MG63 (cell line): ENCODE measurements at regions not wholly inside any gene's neighbourhood (a gene's known extent, or its start where the extent isn't known, plus 50 kb on each side); places are given as distances from the start of the nearest gene placed in this dataset.

Experiments
- DNase-seq: peaks from one replicate; pipeline ENCODE4 v3.0.0-alpha.2; 2020
- H3K27me3 ChIP-seq: fragments of 250-450 bp; sonication (Bioruptor Pico); 2 replicates; pipeline ENCODE4 v1.5.1; 2020; ENCODE audit warnings: mild to moderate bottlenecking, moderate library complexity
- H3K36me3 ChIP-seq: fragments of 250-450 bp; sonication (Bioruptor Pico); 2 replicates; pipeline ENCODE4 v1.5.1; 2020; ENCODE audit warnings: mild to moderate bottlenecking, moderate library complexity
- H3K4me3 ChIP-seq: fragments of 250-450 bp; sonication (Bioruptor Pico); 2 replicates; pipeline ENCODE4 v1.5.1; 2020; ENCODE audit warnings: mild to moderate bottlenecking, moderate library complexity
- H3K9me3 ChIP-seq: fragments of 250-450 bp; sonication (Bioruptor Pico); 2 replicates; pipeline ENCODE4 v1.5.1; 2020; ENCODE audit warnings: mild to moderate bottlenecking, moderate library complexity

DNA sequence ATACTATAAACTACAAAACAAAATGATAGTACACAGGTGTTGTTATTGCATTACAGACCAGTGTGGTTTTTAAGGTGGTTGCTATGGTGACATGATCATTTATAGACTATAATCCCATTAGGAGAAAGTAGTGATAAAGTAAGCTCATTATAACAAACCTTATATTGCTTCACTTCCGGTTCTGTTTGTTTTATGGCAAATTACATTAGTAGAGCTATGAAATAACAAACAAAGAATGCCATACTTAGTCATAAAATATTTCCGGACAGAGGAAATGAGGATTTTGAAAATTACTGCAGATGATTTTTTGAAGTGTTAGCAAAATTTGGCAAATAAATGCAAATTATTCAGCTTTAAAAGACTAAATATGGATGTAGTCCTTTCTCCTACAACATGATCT lies 640.4 kb upstream of the ARPP21 start:
- H3K36me3 ChIP-seq: no peaks in the 10 kb centered on the region
- no peak for DNase-seq
- H3K27me3 ChIP-seq: no peaks in the 10 kb centered on the region
- no peaks in the 10 kb centered on the region for H3K9me3 ChIP-seq
- no peak overlapping the region for H3K4me3 ChIP-seq

- Histone ChIP-seq H3K36me3 (no peaks in the 10 kb centered on the region), H3K27me3 (no peaks in the 10 kb centered on the region), H3K9me3 (no peaks in the 10 kb centered on the region), H3K4me3 (no peak overlapping the region)
- DNase-seq: no peak
These were observed 627.1 kb upstream of the ARPP21 start for GRCh38 chr3:35012214-35012613.

GRCh38 chr3:35028157-35028556 lies 611.2 kb upstream of the ARPP21 start:
- Histone ChIP-seq H3K9me3 (no peaks in the 10 kb centered on the region), H3K27me3 (no peaks in the 10 kb centered on the region), H3K4me3 (no peak overlapping the region), H3K36me3 (no peaks in the 10 kb centered on the region)
- no peak for DNase-seq

DNA sequence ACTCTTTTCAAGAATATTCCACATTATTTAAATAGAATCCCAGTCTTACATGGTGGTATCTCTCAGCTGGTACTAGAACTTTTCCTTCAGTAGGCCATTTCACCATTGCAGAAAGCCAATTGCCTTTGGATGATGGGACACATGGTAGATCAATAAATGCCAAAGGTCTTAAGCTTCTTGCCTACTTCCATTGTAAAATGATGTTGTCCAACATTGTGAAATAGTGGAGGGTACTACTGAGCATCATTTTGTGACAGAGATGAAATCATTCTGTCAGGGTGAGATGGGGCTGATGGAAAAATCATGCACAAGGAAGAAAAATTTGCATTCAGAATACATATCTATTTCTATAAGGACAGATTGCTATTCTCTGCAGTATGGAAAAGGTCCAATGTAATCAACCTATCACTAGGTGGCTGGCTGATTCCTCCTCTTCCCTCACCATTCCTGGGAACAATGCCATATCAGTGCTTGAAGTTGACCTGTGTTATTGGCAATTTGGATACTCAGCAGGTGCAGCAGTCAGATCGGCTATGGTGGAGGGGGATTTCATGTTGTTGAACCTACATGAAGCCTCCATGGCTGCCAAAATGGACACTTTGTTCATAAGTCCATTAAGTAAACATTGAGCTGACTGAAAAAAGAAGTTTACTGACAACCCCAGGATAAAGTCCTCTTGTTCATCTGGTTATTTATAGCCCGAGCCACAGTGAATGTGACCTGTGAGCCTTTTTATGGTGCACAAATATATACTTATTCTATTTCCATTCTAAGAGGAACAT lies 596.9 kb upstream of the ARPP21 start:
- H3K36me3 ChIP-seq: no peaks in the 10 kb centered on the region
- no peaks in the 10 kb centered on the region for H3K9me3 ChIP-seq
- DNase-seq: no peak
- no peak overlapping the region for H3K4me3 ChIP-seq
- no peaks in the 10 kb centered on the region for H3K27me3 ChIP-seq

GRCh38 chr3:35043040-35043439 lies 596.3 kb upstream of the ARPP21 start:
- no peaks in the 10 kb centered on the region for H3K36me3 ChIP-seq
- no peak overlapping the region for H3K4me3 ChIP-seq
- H3K27me3 ChIP-seq: no peaks in the 10 kb centered on the region
- DNase-seq: no peak
- no peaks in the 10 kb centered on the region for H3K9me3 ChIP-seq

DNA sequence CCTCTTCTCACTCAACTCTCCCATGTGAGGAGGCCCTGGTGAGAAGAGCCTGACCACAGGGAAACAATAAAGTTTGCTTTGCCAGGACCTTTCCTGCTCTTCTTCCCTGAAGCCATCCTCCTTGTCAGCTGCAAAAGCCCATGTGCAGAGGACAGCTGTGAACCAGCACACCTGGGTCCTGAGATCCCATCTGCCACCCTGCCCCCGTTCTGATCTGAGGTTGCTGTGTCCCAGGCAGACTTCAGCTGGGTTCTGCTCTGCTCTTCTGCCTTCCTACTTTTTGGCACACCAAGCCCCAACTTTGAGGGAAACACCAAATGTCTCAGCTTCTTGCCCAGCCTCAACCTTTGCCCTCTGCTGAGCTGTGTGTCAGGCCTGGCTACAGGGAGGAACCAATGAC lies 595.1 kb upstream of the ARPP21 start:
- H3K9me3 ChIP-seq: no peaks in the 10 kb centered on the region
- H3K4me3 ChIP-seq: no peak overlapping the region
- no peak for DNase-seq
- no peaks in the 10 kb centered on the region for H3K36me3 ChIP-seq
- H3K27me3 ChIP-seq: no peaks in the 10 kb centered on the region

- Histone ChIP-seq H3K9me3 (no peaks in the 10 kb centered on the region), H3K27me3 (no peaks in the 10 kb centered on the region), H3K36me3 (no peaks in the 10 kb centered on the region), H3K4me3 (no peak overlapping the region)
- no peak for DNase-seq
These were observed 594.2 kb upstream of the ARPP21 start for GRCh38 chr3:35045118-35045517.

DNA sequence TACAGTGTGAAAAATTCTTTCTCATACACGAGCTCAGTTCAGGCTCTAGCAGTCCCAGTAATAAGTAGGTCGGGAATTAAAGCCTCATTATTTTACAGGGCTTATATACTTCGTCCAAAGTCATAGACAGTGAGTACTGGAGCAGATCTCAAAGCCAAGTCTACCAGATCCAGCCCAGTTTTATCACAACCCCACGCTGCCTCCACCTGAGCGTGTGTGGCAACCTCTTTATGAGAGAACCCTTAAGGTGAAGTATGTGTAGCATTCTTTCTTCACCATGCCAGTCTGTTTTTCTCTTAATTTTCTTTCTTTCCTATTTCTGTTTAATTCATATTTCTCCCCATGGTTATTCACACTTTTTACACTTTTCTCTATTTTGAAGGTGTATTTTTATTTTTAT lies 574.6 kb upstream of the ARPP21 start:
- Histone ChIP-seq H3K36me3 (no peaks in the 10 kb centered on the region), H3K9me3 (no peaks in the 10 kb centered on the region), H3K4me3 (no peak overlapping the region), H3K27me3 (no peaks in the 10 kb centered on the region)
- DNase-seq: no peak

DNA sequence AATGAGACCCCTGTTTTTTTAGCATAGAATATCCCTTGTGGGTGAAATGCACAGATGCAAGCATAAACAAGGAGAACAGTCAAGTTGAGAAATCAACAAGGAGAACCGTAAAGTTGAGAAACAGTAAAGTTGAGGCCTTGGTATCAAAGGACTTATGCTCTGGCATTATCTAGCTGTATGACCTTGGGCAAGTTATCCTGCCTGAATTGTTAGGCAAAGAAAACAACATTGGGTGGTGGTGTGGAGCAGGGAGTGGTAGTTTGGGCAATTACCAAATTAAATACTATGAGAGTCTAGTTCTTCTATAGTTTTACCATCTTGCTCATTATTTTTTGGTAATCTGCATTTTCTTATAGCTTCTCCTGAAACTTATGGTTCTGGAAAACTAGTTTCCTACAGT lies 573.4 kb upstream of the ARPP21 start:
- H3K4me3 ChIP-seq: no peak overlapping the region
- H3K36me3 ChIP-seq: no peaks in the 10 kb centered on the region
- H3K27me3 ChIP-seq: no peaks in the 10 kb centered on the region
- DNase-seq: no peak
- no peaks in the 10 kb centered on the region for H3K9me3 ChIP-seq

- no peaks in the 10 kb centered on the region for H3K9me3 ChIP-seq
- DNase-seq: no peak
- no peaks in the 10 kb centered on the region for H3K27me3 ChIP-seq
- H3K36me3 ChIP-seq: no peaks in the 10 kb centered on the region
- H3K4me3 ChIP-seq: no peak overlapping the region
These were observed 571.6 kb upstream of the ARPP21 start for GRCh38 chr3:35067750-35068149.

- no peak overlapping the region for H3K4me3 ChIP-seq
- no peaks in the 10 kb centered on the region for H3K36me3 ChIP-seq
- no peaks in the 10 kb centered on the region for H3K27me3 ChIP-seq
- H3K9me3 ChIP-seq: no peaks in the 10 kb centered on the region
- DNase-seq: no peak
These were observed 569.2 kb upstream of the ARPP21 start for GRCh38 chr3:35070088-35070487.

DNA sequence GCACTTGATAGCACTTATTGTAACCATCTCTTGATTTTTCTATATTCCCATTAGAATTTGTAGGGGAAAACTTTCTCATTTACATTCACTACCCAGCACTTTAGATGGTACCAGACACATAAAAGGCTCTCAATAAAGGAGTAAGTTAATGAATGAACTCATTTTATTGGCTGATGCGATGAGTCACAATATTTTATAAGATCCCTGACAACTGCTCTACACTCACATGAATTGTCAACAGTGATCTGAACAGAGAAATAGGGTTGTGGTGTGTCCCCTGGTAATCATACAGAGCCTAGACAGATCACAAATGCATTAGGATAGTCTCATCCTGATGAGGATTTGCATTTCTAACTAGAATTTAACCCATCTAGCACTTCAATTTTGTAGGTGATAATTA lies 567.6 kb upstream of the ARPP21 start:
- Histone ChIP-seq H3K4me3 (no peak overlapping the region), H3K9me3 (no peaks in the 10 kb centered on the region), H3K27me3 (no peaks in the 10 kb centered on the region), H3K36me3 (no peaks in the 10 kb centered on the region)
- no peak for DNase-seq

DNA sequence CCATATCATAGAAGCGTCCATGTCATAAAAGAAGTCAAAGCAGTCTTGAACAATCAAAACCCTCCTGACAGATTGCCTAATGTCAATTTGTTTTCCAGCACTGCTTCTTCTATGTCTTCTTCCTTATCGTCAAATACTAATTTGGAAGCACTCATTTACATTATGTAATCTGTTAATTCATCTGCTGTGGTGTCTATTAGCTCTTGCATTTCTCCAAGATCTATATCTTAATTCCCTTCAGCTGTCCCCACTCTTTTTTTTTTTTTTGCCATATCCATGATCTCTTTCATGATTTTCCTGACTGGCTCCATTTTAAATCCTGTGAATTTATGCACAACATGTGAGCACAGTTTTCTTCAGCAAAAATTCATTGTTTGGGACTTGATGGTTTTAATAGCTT lies 560.5 kb upstream of the ARPP21 start:
- DNase-seq: no peak
- Histone ChIP-seq H3K36me3 (no peaks in the 10 kb centered on the region), H3K4me3 (no peak overlapping the region), H3K9me3 (no peaks in the 10 kb centered on the region), H3K27me3 (no peaks in the 10 kb centered on the region)

DNA sequence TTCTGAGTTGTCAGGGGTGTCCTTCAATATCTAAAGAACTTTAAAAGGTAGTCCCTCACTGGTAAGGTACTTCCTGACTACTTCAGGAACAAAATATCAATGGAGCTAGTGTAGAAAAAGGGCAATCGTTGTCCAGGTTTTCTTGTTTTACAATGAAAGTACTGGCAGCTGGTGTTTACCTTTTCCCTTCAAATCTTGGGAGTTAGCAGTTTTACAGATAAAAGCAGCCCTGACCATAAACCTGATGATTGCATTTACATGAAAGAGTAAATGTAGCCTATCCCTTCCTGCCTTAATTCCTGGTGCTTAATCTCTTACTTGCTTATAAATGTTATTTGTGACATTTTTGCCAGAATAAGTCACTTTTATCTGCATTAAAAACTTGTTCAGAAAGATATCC lies 559.9 kb upstream of the ARPP21 start:
- no peak for DNase-seq
- Histone ChIP-seq H3K36me3 (no peaks in the 10 kb centered on the region), H3K4me3 (no peak overlapping the region), H3K27me3 (no peaks in the 10 kb centered on the region), H3K9me3 (no peaks in the 10 kb centered on the region)

- Histone ChIP-seq H3K9me3 (no peaks in the 10 kb centered on the region), H3K36me3 (no peaks in the 10 kb centered on the region), H3K27me3 (no peaks in the 10 kb centered on the region), H3K4me3 (no peak overlapping the region)
- no peak for DNase-seq
These were observed 557.4 kb upstream of the ARPP21 start for GRCh38 chr3:35081899-35082298.

DNA sequence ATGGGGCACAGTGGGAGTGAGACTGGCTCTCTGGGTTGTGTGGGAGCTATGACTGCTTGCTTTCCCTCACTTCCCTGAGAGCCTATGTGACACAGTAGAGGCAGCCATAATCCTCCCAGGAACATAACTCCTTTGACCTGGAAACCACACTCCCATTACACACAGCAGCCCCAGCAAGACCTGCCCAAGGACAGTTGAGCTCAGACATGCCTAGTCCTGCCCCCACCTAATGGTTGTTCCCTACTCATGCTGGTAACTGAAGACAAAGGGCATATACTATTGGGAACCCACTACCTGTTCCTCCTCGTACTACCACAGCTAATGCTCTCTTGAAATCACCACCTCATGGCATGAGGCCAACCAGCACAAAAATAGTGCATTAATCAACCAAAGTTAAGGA lies 550.4 kb upstream of the ARPP21 start:
- no peak for DNase-seq
- H3K27me3 ChIP-seq: no peaks in the 10 kb centered on the region
- H3K36me3 ChIP-seq: no peaks in the 10 kb centered on the region
- no peaks in the 10 kb centered on the region for H3K9me3 ChIP-seq
- no peak overlapping the region for H3K4me3 ChIP-seq

DNA sequence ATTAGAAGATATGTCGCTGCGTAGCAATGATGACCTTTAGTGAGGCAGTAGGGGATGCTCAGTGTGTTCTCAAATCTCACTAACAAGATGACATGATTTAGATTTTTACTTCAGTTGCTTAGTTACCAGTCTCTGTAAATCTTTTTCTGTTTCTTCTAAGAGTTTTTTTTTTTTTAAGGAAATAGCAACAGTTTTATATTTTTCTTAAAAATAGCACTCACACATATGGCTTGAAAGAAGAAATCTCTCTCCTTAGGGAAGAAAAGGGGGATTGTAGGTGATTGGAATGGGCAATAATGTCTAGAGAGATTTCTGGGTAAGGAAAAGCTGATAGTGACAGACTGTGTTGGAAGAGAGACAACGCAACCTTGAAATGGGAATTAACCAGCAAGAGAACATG lies 524.6 kb upstream of the ARPP21 start:
- no peaks in the 10 kb centered on the region for H3K36me3 ChIP-seq
- no peak for DNase-seq
- no peaks in the 10 kb centered on the region for H3K27me3 ChIP-seq
- no peaks in the 10 kb centered on the region for H3K9me3 ChIP-seq
- H3K4me3 ChIP-seq: no peak overlapping the region

DNA sequence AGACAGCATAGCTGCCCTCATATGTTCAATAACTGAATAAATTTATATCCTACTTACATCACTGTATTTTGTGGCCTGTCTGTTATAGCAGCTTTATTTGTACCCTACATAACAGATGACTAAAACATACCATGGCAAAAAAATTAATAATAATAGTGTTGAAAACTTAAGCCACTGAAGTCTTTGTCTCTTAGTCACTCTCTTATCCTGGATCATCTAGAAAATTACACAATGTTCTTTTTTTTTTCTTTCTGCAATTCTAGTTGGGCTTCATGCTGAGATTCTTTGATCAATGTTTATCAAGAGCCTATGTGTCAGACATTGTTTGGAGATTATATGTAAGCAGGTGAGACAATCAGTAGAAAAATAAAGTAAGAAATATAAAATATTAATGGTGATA lies 519.3 kb upstream of the ARPP21 start:
- Histone ChIP-seq H3K27me3 (no peaks in the 10 kb centered on the region), H3K36me3 (no peaks in the 10 kb centered on the region), H3K9me3 (no peaks in the 10 kb centered on the region), H3K4me3 (no peak overlapping the region)
- no peak for DNase-seq

DNA sequence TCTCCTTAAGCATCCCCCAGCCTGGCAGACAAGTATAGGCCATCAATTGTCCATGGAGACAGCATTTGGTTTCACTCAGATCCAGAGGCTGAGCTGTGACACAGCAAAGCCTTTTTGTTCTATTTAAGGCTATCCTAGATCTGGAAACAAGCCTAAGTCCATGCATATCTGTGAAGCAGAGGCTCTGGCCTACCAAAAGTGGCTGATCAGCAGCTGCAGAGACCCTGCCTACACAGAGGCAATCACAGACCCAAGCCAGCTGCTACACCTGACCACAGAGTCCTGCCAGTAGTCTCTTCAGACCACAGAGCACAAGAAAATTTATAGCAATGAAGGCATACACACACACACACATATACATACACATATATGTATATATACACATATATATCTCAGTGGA lies 501.7 kb upstream of the ARPP21 start:
- Histone ChIP-seq H3K4me3 (no peak overlapping the region), H3K27me3 (no peaks in the 10 kb centered on the region), H3K36me3 (no peaks in the 10 kb centered on the region), H3K9me3 (no peaks in the 10 kb centered on the region)
- no peak for DNase-seq
